Mammary epithelial cell (primary cell): ENCODE measurements at regions not wholly inside any gene's neighbourhood (a gene's known extent, or its start where the extent isn't known, plus 50 kb on each side); places are given as distances from the start of the nearest gene placed in this dataset.

Experiments
- CTCF ChIP-seq, 2 donors: IDR thresholded peaks in 1 of 2; conservative IDR thresholded peaks in 1 of 2; 2 replicates each; pipeline ENCODE4 v1.5.1; 2011 to 2012; ENCODE audit warnings: inconsistent platforms in 2 of 2, low read length in 2 of 2, mild to moderate bottlenecking in 2 of 2, control low read depth in 1 of 2, low read depth in 1 of 2; ENCODE audit not compliant: insufficient read depth in 1 of 2; ENCODE audit errors: extremely low read depth in 1 of 2
- EZH2 ChIP-seq: IDR thresholded peaks from 2 replicates; pipeline ENCODE4 v1.6.1; 2012; ENCODE audit warnings: low read length, inconsistent platforms, borderline replicate concordance

- no peak for TF ChIP-seq CTCF (conservative IDR thresholded peaks at IDR 0.05 in 1 of 2, IDR thresholded peaks at IDR 0.05 in 1 of 2; ENCODE audit: extremely low read depth in 1 of 2, insufficient read depth in 1 of 2, low read depth in 1 of 2, low read length in 2 of 2)
- no peak for TF ChIP-seq EZH2
Observed at GRCh38 chr2:144208924-144209323, 311.0 kb downstream of the ZEB2 start.
